ENCODE measurements at regions not wholly inside any gene's neighbourhood (a gene's known extent, or its start where the extent isn't known, plus 50 kb on each side); places are given as distances from the start of the nearest gene placed in this dataset.

- Histone ChIP-seq H3K79me2 (ENCODE audit: control insufficient read depth, insufficient read depth, low read length) (no peaks in the 10 kb centered on the region), H3K4me3 (replicated peaks in 1 of 3; ENCODE audit: insufficient read depth in 1 of 3, low read depth in 1 of 3, low read length in 3 of 3) (no peak overlapping the region), H3K36me3 (ENCODE audit: control insufficient read depth in 2 of 2, extremely low read depth in 1 of 2, insufficient read depth in 2 of 2, low read length in 2 of 2) (no peaks in the 10 kb centered on the region), H3K4me1 (ENCODE audit: control insufficient read depth, extremely low read depth, insufficient read depth, low read length) (no peaks in the 10 kb centered on the region), H3K4me2 (ENCODE audit: insufficient read depth, low read length) (no peak overlapping the region), H3K9me3 (replicated peaks; ENCODE audit: control insufficient read depth, insufficient read depth, low read length) (no peaks in the 10 kb centered on the region), H3K27ac (ENCODE audit: insufficient read depth, low read depth, low read length) (no peak overlapping the region), H4K20me1 (replicated peaks; ENCODE audit: control insufficient read depth, extremely low read depth, insufficient read depth, low read length) (no peaks in the 10 kb centered on the region), H3K27me3 (ENCODE audit: control insufficient read depth in 2 of 2, insufficient read depth in 2 of 2, low read length in 2 of 2) (no peaks in the 10 kb centered on the region), H3K9ac (replicated peaks; ENCODE audit: extremely low read depth, insufficient read depth, low read length) (no peak overlapping the region), H3K9me1 (replicated peaks; ENCODE audit: control insufficient read depth, extremely low read depth, insufficient read depth, low read length) (no peaks in the 10 kb centered on the region), H2AFZ (ENCODE audit: low read depth, low read length) (no peak overlapping the region)
- no peak for FAIRE-seq
- BruUV-seq (replicated peaks) = no TSS peak
- DNase-seq (ENCODE audit: low read depth, low spot score) = no peak
- intact Hi-C loops (cut with micrococcal nuclease) = no loop called here
- dilution Hi-C loops (cut with MboI; ENCODE audit: extremely low pct_ligation_motif_present, low sequenced_read_pairs) = no loop called here
- POLR2A ChIA-PET = no interaction called here
- CTCF ChIA-PET = no interaction called here
- TF ChIP-seq EZH2 (IDR thresholded peaks at IDR 0.05; ENCODE audit: borderline replicate concordance, low read depth, low read length, severe bottlenecking) (no peak), JUN (IDR thresholded peaks at IDR 0.05; ENCODE audit: borderline replicate concordance, insufficient read depth, insufficient read length, low read depth) (no peak), CTCF (IDR thresholded peaks at IDR 0.05; ENCODE audit: extremely low read depth in 1 of 2, insufficient read depth in 1 of 2, low read depth in 1 of 2, low read length in 2 of 2) (no peak), FOS (IDR thresholded peaks at IDR 0.05; ENCODE audit: borderline replicate concordance, insufficient read depth, low read length) (no peak), POLR2AphosphoS5 (IDR thresholded peaks at IDR 0.05; ENCODE audit: insufficient read depth, low read depth, low read length) (no peak), GATA2 (IDR thresholded peaks at IDR 0.05; ENCODE audit: insufficient read depth, insufficient read length, low read depth, low read length) (no peak), MYC (IDR thresholded peaks at IDR 0.05; ENCODE audit: low read depth, low read length) (no peak)
Measured at GRCh38 chr17:13984956-13985355, 84.3 kb upstream of the COX10 start.

Data from endothelial cell of umbilical vein (primary cell).